HT-29 (cell line): ENCODE measurements at regions not wholly inside any gene's neighbourhood (a gene's known extent, or its start where the extent isn't known, plus 50 kb on each side); places are given as distances from the start of the nearest gene placed in this dataset.

ENCODE experiments used
- DNase-seq: peaks from one replicate; pipeline ENCODE4 v3.0.0-alpha.2; 2015; ENCODE audit warnings: low spot score

DNA sequence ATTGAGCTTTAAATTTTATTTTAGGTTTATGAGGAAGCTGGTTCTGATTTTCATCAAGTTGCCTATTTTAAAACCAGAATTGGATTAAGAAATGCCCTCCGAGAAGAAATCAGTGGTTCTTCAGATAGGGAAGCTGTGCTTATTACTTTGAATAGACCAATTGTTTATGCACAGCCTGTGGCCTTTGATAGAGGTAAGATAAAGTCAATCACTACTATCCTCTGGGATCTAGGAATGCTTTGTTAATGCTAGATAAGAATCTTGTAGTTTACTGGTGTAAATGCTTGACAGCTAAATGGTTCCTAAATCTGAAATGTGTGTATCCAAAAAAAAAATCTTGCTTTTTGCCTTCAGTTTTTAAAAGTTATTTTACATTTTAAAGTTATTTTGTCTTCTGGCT is 73.0 kb upstream of the ADAD1 start:
- no peak for DNase-seq

DNA sequence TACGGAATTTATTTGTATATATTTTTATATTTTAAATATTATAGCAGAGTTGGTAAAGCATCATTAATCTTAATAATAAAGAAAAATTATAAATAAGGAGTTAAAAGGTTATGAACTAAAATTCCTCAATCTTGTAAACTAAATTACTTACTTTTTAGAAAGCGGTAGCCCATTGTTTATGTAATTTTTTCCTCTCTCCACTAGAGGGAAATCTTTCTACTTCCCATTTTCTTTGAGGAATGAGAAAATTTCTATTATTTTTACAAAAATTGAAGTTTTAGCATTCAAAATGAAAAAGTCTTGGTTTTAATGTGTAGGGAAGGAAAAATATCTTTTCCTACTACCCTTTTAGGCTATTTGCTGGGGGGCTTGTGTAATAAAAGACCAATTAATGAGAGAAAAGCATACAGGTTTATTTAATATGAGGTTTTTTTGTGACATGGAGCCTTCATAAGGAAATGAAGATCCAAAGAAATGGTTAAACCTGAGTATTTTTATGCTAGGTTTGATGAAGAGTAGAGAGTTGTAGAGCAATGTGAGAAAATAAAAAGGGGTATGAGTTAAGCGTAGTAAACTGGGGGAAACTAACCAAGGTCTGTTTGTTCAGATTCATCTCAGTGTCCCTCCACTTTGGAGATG is 68.7 kb upstream of the ADAD1 start:
- peak; percentile 14 for DNase-seq

- no peak for DNase-seq
Measured at GRCh38 chr4:122313006-122313646, 65.7 kb upstream of the ADAD1 start.

DNA sequence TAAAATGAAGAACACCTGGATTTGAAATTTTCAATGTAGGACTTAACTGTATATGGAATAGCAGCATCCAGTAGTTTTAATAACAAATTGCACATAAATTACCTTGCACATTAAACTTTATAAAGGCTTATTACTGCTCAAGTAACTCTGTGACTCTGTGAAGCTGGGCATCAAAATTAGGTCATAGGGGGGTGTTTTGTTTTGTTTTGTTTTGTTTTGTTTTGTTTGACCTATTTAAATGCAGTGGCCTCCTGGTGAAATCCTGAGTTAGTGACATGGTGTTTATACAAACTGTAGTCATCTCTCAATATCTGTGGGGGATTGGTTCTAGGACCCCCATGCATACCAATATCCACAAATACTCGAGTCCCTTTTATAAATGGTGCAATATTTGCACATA is 51.9 kb upstream of the ADAD1 start:
- DNase-seq = no peak

DNA sequence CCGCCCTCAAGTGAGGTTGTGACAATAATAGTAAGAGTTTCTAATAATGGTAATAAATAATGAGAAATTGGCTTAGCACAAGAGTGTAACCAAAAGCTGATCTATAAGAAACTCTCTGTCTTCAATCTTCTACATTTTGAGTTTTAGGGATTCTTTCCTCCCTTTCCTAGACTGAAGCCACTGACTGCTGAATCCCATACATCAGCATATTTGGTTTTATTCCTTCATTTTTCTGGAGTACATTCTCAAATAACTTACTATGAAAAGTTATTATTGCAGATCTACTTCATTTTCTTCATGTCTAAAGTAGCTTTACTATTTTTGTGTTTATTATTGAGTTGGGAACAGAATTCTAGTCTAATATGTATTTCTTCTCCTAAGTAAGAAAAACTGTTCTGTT is 49.9 kb upstream of the ADAD1 start:
- DNase-seq = no peak
